Right renal pelvis (tissue), 4 donors: ENCODE measurements at regions not wholly inside any gene's neighbourhood (a gene's known extent, or its start where the extent isn't known, plus 50 kb on each side); places are given as distances from the start of the nearest gene placed in this dataset.

Experiments used
- DNase-seq, 4 donors: peaks; one replicate each; pipeline ENCODE4 v3.0.0-alpha.2; 2013; ENCODE audit warnings: low read depth in 4 of 4, low spot score in 3 of 4, missing footprints in 1 of 4

- no peak for DNase-seq
These were observed 886.6 kb downstream of the TTLL7 start for GRCh38 chr1:83112248-83112885.

GRCh38 chr1:83110156-83110555 lies 888.8 kb downstream of the TTLL7 start:
- no peak for DNase-seq

GRCh38 chr1:83109692-83110091 lies 889.2 kb downstream of the TTLL7 start:
- DNase-seq = no peak

- no peak for DNase-seq
These were observed 894.4 kb downstream of the TTLL7 start for GRCh38 chr1:83104558-83104957.

GRCh38 chr1:83103341-83103740 lies 895.6 kb downstream of the TTLL7 start:
- no peak for DNase-seq

GRCh38 chr1:83102630-83103071 lies 896.3 kb downstream of the TTLL7 start:
- no peak for DNase-seq

GRCh38 chr1:83101406-83101805 lies 897.5 kb downstream of the TTLL7 start:
- DNase-seq = no peak

- DNase-seq = no peak
These were observed 898.8 kb downstream of the TTLL7 start for GRCh38 chr1:83100133-83100532.

GRCh38 chr1:83098791-83099190 lies 900.1 kb downstream of the TTLL7 start:
- DNase-seq = no peak

- DNase-seq = no peak
These were observed 900.8 kb downstream of the TTLL7 start for GRCh38 chr1:83098131-83098530.

GRCh38 chr1:83097715-83098114 lies 901.2 kb downstream of the TTLL7 start:
- no peak for DNase-seq

- DNase-seq = no peak
These were observed 903.4 kb downstream of the TTLL7 start for GRCh38 chr1:83095570-83095969.

GRCh38 chr1:83090195-83090594 lies 908.7 kb downstream of the TTLL7 start:
- DNase-seq = no peak

GRCh38 chr1:83087851-83088250 lies 911.1 kb downstream of the TTLL7 start:
- DNase-seq = no peak

- DNase-seq = no peak
These were observed 911.9 kb downstream of the TTLL7 start for GRCh38 chr1:83086986-83087512.

GRCh38 chr1:83086346-83086745 lies 912.6 kb downstream of the TTLL7 start:
- no peak for DNase-seq

- no peak for DNase-seq
These were observed 915.2 kb downstream of the TTLL7 start for GRCh38 chr1:83083589-83084224.

GRCh38 chr1:83077411-83077810 lies 921.5 kb downstream of the TTLL7 start:
- DNase-seq = no peak

GRCh38 chr1:83075107-83075506 lies 923.8 kb downstream of the TTLL7 start:
- DNase-seq = no peak

GRCh38 chr1:83067954-83068353 lies 931.0 kb downstream of the TTLL7 start:
- no peak for DNase-seq

GRCh38 chr1:83065952-83066727 lies 932.8 kb downstream of the TTLL7 start:
- DNase-seq = no peak
